NCI-H2171 treated with DMSO at 0.1 percent for 48 hours (cell line): ENCODE measurements at regions not wholly inside any gene's neighbourhood (a gene's known extent, or its start where the extent isn't known, plus 50 kb on each side); places are given as distances from the start of the nearest gene placed in this dataset.

Source experiments
- DNase-seq: peaks from one replicate; lab custom pipeline; 2025; lab: John Stamatoyannopoulos, UW

DNA sequence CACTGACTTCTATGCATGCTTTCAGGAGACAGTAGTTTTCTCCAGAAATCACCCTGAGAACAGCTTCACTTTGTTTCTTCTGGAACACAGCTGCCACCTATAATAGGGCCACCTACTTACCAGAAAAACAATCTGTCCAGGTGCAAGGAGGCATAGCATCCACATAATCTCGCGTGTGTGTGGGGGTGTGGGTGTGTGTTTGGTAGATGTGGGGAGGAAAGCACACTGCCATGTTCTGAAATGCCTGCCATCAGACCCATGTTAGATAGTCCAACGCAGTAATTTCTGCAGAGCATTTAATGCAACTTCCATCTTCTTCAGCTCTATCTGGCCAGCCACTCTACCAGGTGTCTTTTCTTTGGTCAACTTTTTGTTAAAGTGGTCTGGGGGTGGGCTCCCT, 102.9 kb downstream of the ACER2 start:
- DNase-seq: no peak

DNA sequence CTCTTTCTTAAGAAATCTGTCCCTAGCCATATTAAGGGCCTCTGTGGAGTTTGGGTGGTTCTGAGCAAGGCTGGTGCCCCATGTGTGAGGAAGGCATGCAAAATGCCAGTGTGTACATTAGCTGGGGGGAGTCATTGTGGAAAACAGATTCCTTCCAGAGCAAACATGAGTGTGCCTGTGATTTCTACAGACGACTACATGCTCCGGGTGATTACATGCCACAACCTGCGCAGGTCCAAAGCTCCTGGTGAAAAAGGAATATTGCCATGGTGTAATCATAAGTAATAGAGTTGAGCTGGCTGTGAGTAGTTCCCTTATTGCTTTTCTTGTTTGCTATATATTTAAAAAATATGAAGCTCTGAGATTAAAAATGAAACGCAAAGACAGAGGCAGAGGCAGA, 102.1 kb downstream of the ACER2 start:
- DNase-seq: no peak
